HepG2 (cell line): ENCODE measurements at regions not wholly inside any gene's neighbourhood (a gene's known extent, or its start where the extent isn't known, plus 50 kb on each side); places are given as distances from the start of the nearest gene placed in this dataset.

Source experiments
- CHD2 ChIP-seq: IDR thresholded peaks from 2 replicates; pipeline ENCODE4 v1.6.1; 2011; ENCODE audit warnings: low read depth, low read length, improper control_type of control experiment
- CTCF ChIP-seq: sonication (generic); formaldehyde crosslinking; IDR thresholded peaks from 2 replicates; pipeline ENCODE4 v1.5.0; 2020; ENCODE audit warnings: mild to moderate bottlenecking, missing genetic modification reagents, moderate library complexity
- HMGXB4 ChIP-seq, 2 experiments: sonication (generic) in 1 of 2; formaldehyde crosslinking in 1 of 2; IDR thresholded peaks; 2 replicates each; pipeline versions ENCODE4 v1.4.0 to v1.6.1; 2018 to 2020; ENCODE audit warnings: missing genetic modification reagents in 2 of 2, borderline replicate concordance in 1 of 2, low read depth in 1 of 2, mild to moderate bottlenecking in 1 of 2, missing biosample characterization in 1 of 2
- ISL2 ChIP-seq: sonication (generic); formaldehyde crosslinking; IDR thresholded peaks from 2 replicates; pipeline ENCODE4 v1.5.0; 2020; ENCODE audit warnings: missing genetic modification reagents
- SMC3 ChIP-seq: IDR thresholded peaks from 2 replicates; pipeline ENCODE4 v1.6.1; 2011; ENCODE audit warnings: low read length, improper control_type of control experiment

- TF ChIP-seq CHD2: peak; percentile 80
- no peak for TF ChIP-seq CTCF (CRISPR knock-in tag)
- TF ChIP-seq ISL2: no peak
- TF ChIP-seq SMC3: no peak
- no peak for TF ChIP-seq HMGXB4 (CRISPR knock-in tag; IDR thresholded peaks at IDR 0.05; ENCODE audit: borderline replicate concordance in 1 of 2, low read depth in 1 of 2)
Observed at GRCh38 chr9:84070590-84070989, 90.0 kb downstream of the RMI1 start.
